Stomach (tissue), 8 donors: ENCODE measurements at regions not wholly inside any gene's neighbourhood (a gene's known extent, or its start where the extent isn't known, plus 50 kb on each side); places are given as distances from the start of the nearest gene placed in this dataset.

Experiments used
- DNase-seq, 2 donors: peaks; one replicate each; pipeline versions ENCODE4 v3.0.0 to v3.0.0-alpha.2; 2013 to 2019
- H3K27ac ChIP-seq, 5 donors: fragments of 200-600 bp in 4 of 5; sonication (generic) in 4 of 5; one replicate each; pipeline ENCODE4 v1.5.1; 2013 to 2019; ENCODE audit warnings: mild to moderate bottlenecking in 1 of 5, moderate library complexity in 1 of 5
- H3K27me3 ChIP-seq, 3 donors: fragments of 200-600 bp; sonication (generic); one replicate each; pipeline ENCODE4 v1.5.1; 2017 to 2019; ENCODE audit warnings: mixed run types in 1 of 3
- H3K36me3 ChIP-seq, 4 donors: fragments of 200-600 bp; sonication (generic); 1 replicate in 3 of 4; 2 replicates in 1 of 4; pipeline ENCODE4 v1.5.1; 2016 to 2019
- H3K4me1 ChIP-seq, 4 donors: fragments of 200-600 bp; sonication (generic); one replicate each; pipeline ENCODE4 v1.5.1; 2016 to 2019
- H3K4me3 ChIP-seq, 4 donors: fragments of 200-600 bp; sonication (generic) in 3 of 4; one replicate each; pipeline ENCODE4 v1.5.1; 2016 to 2019; ENCODE audit warnings: mild to moderate bottlenecking in 1 of 4
- H3K9me3 ChIP-seq, 4 donors: fragments of 200-600 bp; sonication (generic); one replicate each; pipeline ENCODE4 v1.5.1; 2016 to 2019
- CTCF ChIP-seq, 7 experiments: fragments of 450-650 bp in 4 of 7; fragments of 200-600 bp in 3 of 7; sonication (generic) in 3 of 7; IDR thresholded peaks; one replicate each; pipeline ENCODE4 v1.5.1; 2016 to 2019; ENCODE audit warnings: antibody characterized with exemption in 7 of 7, control low read depth in 2 of 7, mild to moderate bottlenecking in 1 of 7
- EP300 ChIP-seq: sonication (generic); formaldehyde crosslinking; IDR thresholded peaks from one replicate; pipeline ENCODE4 v1.6.1; 2017; ENCODE audit warnings: antibody characterized with exemption
- POLR2A ChIP-seq, 4 donors: fragments of 450-650 bp; IDR thresholded peaks; one replicate each; pipeline ENCODE4 v1.6.1; 2016; ENCODE audit warnings: antibody characterized with exemption in 4 of 4, control low read depth in 2 of 4, mild to moderate bottlenecking in 1 of 4, moderate library complexity in 1 of 4
- POLR2AphosphoS5 ChIP-seq, 3 donors: sonication (generic); formaldehyde crosslinking; IDR thresholded peaks; one replicate each; pipeline ENCODE4 v1.6.1; 2016; ENCODE audit warnings: antibody characterized with exemption in 3 of 3
- WGBS, 5 donors: extraction: QIAGEN DNeasy Blood & Tissue Kit in 3 of 5; methylation state at CpG; one replicate each; pipeline versions ENCODE4 v1.1.5 to v1.1.7; 2013 to 2018; 5-methylcytosine and 5-hydroxymethylcytosine counted together
- intact Hi-C: fragments of 100-400 bp; cut with DNase I; formaldehyde crosslinking; loops from one replicate; pipeline ENCODE4 v1.15.1; 2023; ENCODE audit warnings: low total_unique reads
- donor health status: healthy with polysubstance abuse.
- donor health status: Bipolar disorder and iron deficiency.
- donor health status: healthy.

DNA sequence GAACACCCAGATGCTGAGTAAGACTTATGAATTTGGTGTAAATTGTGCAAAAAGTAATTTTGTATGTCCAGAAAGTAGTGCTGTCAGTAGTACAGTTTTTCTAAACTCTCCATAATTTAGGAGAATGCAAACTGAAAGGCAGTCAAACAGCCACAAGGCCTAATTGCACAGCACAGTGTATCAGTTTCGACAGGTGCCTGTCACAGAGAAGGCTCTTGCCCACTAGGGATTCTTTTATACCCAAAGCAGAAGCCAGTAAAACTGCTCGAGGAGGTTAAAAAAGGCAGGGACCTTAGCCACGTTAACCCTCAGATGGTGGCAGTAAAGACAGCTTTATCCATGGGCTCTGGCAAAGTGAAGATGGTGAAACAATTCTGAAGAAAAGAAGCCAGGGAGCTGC lies 69.4 kb upstream of the GATB start:
- no peaks in the 10 kb centered on the region for H3K36me3 ChIP-seq
- no peaks in the 10 kb centered on the region for H3K27me3 ChIP-seq
- 71 to 91% (median 88%) methylated on average over 3 of the region's 3 CpGs for WGBS, 5 donors
- no peaks in the 10 kb centered on the region for H3K4me1 ChIP-seq
- H3K9me3 ChIP-seq: peaks cover 0 to 3% (median 0%) of the 10 kb centered on the region in 4 donors
- no peak overlapping the region for H3K4me3 ChIP-seq
- DNase-seq: no peak
- TF ChIP-seq CTCF (IDR thresholded peaks at IDR 0.05) (no peak), POLR2A (IDR thresholded peaks at IDR 0.05) (no peak), POLR2AphosphoS5 (IDR thresholded peaks at IDR 0.05) (no peak), EP300 (no peak)
- H3K27ac ChIP-seq: no peak overlapping the region
- intact Hi-C loops: no loop called here

- 67 to 84% (median 72%) methylated on average over 6 of the region's 6 CpGs for WGBS, 5 donors
- Histone ChIP-seq H3K4me3 (no peak overlapping the region), H3K27ac (no peak overlapping the region), H3K36me3 (no peaks in the 10 kb centered on the region), H3K9me3 (peaks cover 0 to 3% (median 0%) of the 10 kb centered on the region in 4 donors), H3K27me3 (no peaks in the 10 kb centered on the region), H3K4me1 (no peaks in the 10 kb centered on the region)
- no peak for DNase-seq
- intact Hi-C loops: no loop called here
- TF ChIP-seq EP300 (no peak), POLR2A (IDR thresholded peaks at IDR 0.05) (no peak), CTCF (IDR thresholded peaks at IDR 0.05) (no peak), POLR2AphosphoS5 (IDR thresholded peaks at IDR 0.05) (no peak)
Measured at GRCh38 chr4:151829309-151829708, 68.5 kb upstream of the GATB start.

GRCh38 chr4:151824656-151825055 lies 63.8 kb upstream of the GATB start:
- WGBS, 5 donors: 39 to 66% (median 44%) methylated on average over 4 of the region's 4 CpGs
- TF ChIP-seq CTCF (IDR thresholded peaks at IDR 0.05): no peak
- no peak for TF ChIP-seq EP300
- no peak for TF ChIP-seq POLR2A (IDR thresholded peaks at IDR 0.05)
- no peak for TF ChIP-seq POLR2AphosphoS5 (IDR thresholded peaks at IDR 0.05)
- H3K4me1 ChIP-seq: no peaks in the 10 kb centered on the region
- H3K27ac ChIP-seq: no peak overlapping the region
- H3K4me3 ChIP-seq: no peak overlapping the region
- intact Hi-C loops: no loop called here
- no peaks in the 10 kb centered on the region for H3K36me3 ChIP-seq
- H3K9me3 ChIP-seq: peaks cover 0 to 3% (median 0%) of the 10 kb centered on the region in 4 donors
- DNase-seq: peak in 1 of 2 donors; percentile 53
- no peaks in the 10 kb centered on the region for H3K27me3 ChIP-seq

DNA sequence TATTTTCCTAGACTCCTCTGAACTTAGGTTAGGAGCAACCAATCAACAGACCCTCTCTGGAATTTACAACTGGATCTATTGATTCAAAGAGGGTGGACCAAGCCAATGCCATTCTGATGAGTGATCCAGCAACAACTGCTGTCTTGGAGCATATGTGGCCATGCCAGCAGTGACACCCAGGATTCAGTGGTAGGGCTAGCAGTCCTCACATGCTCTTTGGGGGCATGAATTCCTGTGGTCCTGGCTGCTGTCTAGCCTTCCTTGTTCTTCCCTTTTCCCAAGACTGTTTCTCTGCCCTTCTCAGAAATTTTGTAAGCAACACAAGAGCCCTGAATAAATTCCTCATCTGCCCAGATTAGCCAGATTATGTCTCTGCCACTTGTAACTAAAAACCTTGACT lies 61.5 kb upstream of the GATB start:
- H3K27me3 ChIP-seq: no peaks in the 10 kb centered on the region
- H3K27ac ChIP-seq: no peak overlapping the region
- H3K36me3 ChIP-seq: no peaks in the 10 kb centered on the region
- no peak for DNase-seq
- intact Hi-C loops: no loop called here
- TF ChIP-seq POLR2A (IDR thresholded peaks at IDR 0.05) (no peak), CTCF (IDR thresholded peaks at IDR 0.05) (no peak), EP300 (no peak), POLR2AphosphoS5 (IDR thresholded peaks at IDR 0.05) (no peak)
- H3K4me3 ChIP-seq: no peak overlapping the region
- H3K9me3 ChIP-seq: peaks cover 0 to 3% (median 0%) of the 10 kb centered on the region in 4 donors
- no peaks in the 10 kb centered on the region for H3K4me1 ChIP-seq
